ENCODE measurements at regions not wholly inside any gene's neighbourhood (a gene's known extent, or its start where the extent isn't known, plus 50 kb on each side); places are given as distances from the start of the nearest gene placed in this dataset.

- ATAC-seq (ENCODE audit: low FRiP score) (no peak), DNase-seq (ENCODE audit: low spot score) (no peak)
- no peak for TF ChIP-seq CTCF (IDR thresholded peaks at IDR 0.05)
These were observed 719.2 kb upstream of the LRRN3 start for GRCh38 chr7:110371709-110372108.

GRCh38 chr7:110372685-110373084, 718.2 kb upstream of the LRRN3 start:
- no peak for ATAC-seq (ENCODE audit: low FRiP score)
- no peak for TF ChIP-seq CTCF (IDR thresholded peaks at IDR 0.05)
- no peak for DNase-seq (ENCODE audit: low spot score)

GRCh38 chr7:110373416-110373815, 717.5 kb upstream of the LRRN3 start:
- no peak for ATAC-seq (ENCODE audit: low FRiP score)
- no peak for DNase-seq (ENCODE audit: low spot score)

GRCh38 chr7:110373859-110374258, 717.1 kb upstream of the LRRN3 start:
- no peak for DNase-seq (ENCODE audit: low spot score)
- TF ChIP-seq CTCF (IDR thresholded peaks at IDR 0.05), result no peak
- ATAC-seq (ENCODE audit: low FRiP score), result no peak

More at GRCh38 chr7:110373416-110373815, 717.5 kb upstream of the LRRN3 start:
- no peak for TF ChIP-seq CTCF (IDR thresholded peaks at IDR 0.05)

- DNase-seq (ENCODE audit: low spot score), result no peak
- no peak for TF ChIP-seq CTCF (IDR thresholded peaks at IDR 0.05)
- ATAC-seq (ENCODE audit: low FRiP score), result no peak
These were observed 715.9 kb upstream of the LRRN3 start for GRCh38 chr7:110375068-110375467.

GRCh38 chr7:110382736-110383135, 708.2 kb upstream of the LRRN3 start:
- ATAC-seq (ENCODE audit: low FRiP score) (no peak), DNase-seq (ENCODE audit: low spot score) (no peak)
- no peak for TF ChIP-seq CTCF (IDR thresholded peaks at IDR 0.05)

- ATAC-seq (ENCODE audit: low FRiP score), result no peak
- no peak for TF ChIP-seq CTCF (IDR thresholded peaks at IDR 0.05)
- DNase-seq (ENCODE audit: low spot score), result no peak
These were observed 704.9 kb upstream of the LRRN3 start for GRCh38 chr7:110386006-110386405.
